RWPE1 (cell line): ENCODE measurements at regions not wholly inside any gene's neighbourhood (a gene's known extent, or its start where the extent isn't known, plus 50 kb on each side); places are given as distances from the start of the nearest gene placed in this dataset.
A peak's percentile ranks its signal among the peaks of the same experiment; 100 is the strongest.

Source experiments
- CTCF ChIA-PET: fragments of 350-600 bp; sonication (Branson Sonifier 250); formaldehyde crosslinking; extraction: SDS; loops from one replicate; lab custom pipeline; 2021; lab: Yijun Ruan, JAX
- POLR2A ChIA-PET: fragments of 400-600 bp; formaldehyde crosslinking; extraction: SDS; loops from one replicate; lab custom pipeline; 2020; ENCODE audit warnings: antibody characterized with exemption; ENCODE audit not compliant: low non-redundant PET; lab: Yijun Ruan, JAX
- DNase-seq: peaks from one replicate; pipeline ENCODE4 v3.0.0; 2012; ENCODE audit warnings: low spot score
- H3K27ac ChIP-seq: fragments of 450-650 bp; 2 replicates; pipeline ENCODE4 v1.5.1; 2017
- TF ChIP-seq, protein P1 (sequence below): fragments of 450-650 bp; conservative IDR thresholded peaks from 2 replicates; pipeline ENCODE4 v1.5.1; 2017; ENCODE audit warnings: low read depth, mild to moderate bottlenecking

DNA sequence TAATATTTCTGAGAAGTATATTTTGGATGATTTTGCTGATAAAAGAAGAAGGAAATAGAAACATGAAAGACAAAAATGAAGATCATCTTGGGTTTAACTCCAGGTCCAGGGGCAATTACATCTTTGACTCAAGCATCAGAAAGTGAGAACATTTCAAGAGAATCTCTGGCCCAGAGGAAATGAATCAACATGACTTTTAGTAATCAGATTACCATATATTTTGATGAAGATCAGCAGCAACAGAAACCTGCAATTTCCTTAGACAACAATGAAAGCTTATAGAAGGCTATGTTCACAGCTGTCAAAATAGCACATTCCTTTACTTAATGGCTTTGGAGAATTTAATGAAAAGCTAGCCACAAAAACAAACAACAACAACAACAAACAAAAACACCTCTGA, 638.1 kb downstream of the EFNA5 start:
- DNase-seq = no peak
- H3K27ac ChIP-seq = no peak overlapping the region
- ChIA-PET CTCF (interaction anchor here (0.6 kb wide), 1 partner anchor 124 kb away, joined by 3 read pairs; no protein-coding TSS in a partner anchor), POLR2A (interaction anchor here (0.6 kb wide), 1 partner anchor 189 kb away, joined by 5 read pairs; no protein-coding TSS in a partner anchor)
- TF ChIP-seq, protein P1, sequence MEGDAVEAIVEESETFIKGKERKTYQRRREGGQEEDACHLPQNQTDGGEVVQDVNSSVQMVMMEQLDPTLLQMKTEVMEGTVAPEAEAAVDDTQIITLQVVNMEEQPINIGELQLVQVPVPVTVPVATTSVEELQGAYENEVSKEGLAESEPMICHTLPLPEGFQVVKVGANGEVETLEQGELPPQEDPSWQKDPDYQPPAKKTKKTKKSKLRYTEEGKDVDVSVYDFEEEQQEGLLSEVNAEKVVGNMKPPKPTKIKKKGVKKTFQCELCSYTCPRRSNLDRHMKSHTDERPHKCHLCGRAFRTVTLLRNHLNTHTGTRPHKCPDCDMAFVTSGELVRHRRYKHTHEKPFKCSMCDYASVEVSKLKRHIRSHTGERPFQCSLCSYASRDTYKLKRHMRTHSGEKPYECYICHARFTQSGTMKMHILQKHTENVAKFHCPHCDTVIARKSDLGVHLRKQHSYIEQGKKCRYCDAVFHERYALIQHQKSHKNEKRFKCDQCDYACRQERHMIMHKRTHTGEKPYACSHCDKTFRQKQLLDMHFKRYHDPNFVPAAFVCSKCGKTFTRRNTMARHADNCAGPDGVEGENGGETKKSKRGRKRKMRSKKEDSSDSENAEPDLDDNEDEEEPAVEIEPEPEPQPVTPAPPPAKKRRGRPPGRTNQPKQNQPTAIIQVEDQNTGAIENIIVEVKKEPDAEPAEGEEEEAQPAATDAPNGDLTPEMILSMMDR = no peak

DNA sequence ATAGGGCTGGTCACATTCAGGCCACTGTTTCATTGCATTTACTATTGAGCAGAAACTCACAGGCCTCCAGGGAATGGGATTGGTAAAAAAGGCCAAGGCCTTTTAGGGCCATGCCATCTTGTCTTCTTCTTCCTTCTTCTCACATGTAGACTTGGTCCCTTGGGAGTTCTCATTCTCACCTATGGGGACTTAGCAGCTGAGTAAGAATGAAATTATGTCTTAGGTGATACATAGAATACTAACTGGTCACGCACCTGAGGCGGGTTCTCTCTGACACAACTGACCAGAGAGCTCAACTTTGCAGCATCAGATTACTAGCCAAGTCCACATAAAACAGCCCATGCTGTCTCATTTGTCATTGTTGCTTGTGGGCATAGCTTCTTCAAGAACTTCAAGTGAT, 641.8 kb downstream of the EFNA5 start:
- CTCF ChIA-PET = interaction anchor here (0.7 kb wide), 1 partner anchor 121 kb away, joined by 3 read pairs; no protein-coding TSS in a partner anchor
- no peak overlapping the region for H3K27ac ChIP-seq
- TF ChIP-seq, protein P1 = no peak
- POLR2A ChIA-PET = no interaction called here
- DNase-seq = no peak

DNA sequence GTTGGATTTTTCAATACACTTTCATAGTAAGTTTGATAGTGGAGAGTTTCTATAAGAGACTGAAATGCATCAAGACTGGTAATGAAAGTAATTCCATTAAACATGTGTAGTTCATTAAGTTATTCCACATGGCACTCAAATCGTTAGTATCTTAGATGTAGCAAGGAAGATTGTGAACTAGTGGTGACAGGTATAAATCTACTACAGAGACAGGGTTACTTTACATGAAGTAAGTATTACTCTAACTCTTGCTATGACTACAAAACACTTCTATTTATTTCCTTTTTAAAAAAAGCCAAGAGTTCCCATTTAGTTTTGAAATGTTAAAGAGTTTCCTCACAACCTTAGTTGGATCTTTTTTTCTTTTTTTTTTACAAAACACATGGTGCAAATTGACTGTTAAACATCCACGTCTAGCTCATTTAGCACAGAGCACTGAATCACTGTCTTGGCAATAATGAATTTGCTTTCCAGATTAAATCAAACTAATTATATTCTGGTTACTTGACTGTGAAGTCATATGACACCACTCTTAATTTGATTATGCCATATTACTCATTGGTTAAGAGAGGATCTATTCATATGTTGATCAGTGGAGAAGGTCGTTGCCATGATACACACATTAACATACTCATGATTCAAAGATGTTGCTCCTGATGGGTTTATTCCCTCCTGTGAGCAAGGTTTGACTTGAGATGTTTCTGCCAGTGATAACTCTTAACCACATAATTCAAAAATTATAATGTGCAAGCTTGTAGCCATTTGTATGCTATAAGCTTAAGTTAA, 644.8 kb downstream of the EFNA5 start:
- TF ChIP-seq, protein P1 = no peak
- ChIA-PET POLR2A (no interaction called here), CTCF (interaction anchor here (0.6 to 1.0 kb wide), 3 partner anchors 191 to 904 kb away, joined by 3 read pairs; no protein-coding TSS in a partner anchor)
- DNase-seq = no peak
- H3K27ac ChIP-seq = no peak overlapping the region

DNA sequence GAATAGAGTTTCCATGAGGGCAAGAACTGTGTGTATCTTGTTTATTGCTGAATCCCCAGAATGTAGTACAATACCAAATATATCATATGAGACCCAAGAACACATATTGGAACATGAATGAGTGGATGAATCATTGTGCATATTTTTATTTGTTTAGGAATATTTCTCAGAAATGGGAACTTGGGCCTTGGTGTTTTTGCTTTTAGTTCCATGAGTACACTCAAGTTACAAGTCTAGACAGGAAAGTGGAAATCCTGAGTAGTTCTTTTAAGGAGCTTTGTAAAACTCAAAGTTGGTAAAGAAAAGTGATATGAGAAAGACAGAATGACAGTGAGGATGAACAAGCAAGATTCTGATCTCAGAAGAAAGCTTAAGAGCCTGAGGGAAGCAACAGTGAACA, 647.0 kb downstream of the EFNA5 start:
- DNase-seq = peak; percentile 4
- ChIA-PET CTCF (no interaction called here), POLR2A (no interaction called here)
- TF ChIP-seq, protein P1 = no peak
- H3K27ac ChIP-seq = no peak overlapping the region

DNA sequence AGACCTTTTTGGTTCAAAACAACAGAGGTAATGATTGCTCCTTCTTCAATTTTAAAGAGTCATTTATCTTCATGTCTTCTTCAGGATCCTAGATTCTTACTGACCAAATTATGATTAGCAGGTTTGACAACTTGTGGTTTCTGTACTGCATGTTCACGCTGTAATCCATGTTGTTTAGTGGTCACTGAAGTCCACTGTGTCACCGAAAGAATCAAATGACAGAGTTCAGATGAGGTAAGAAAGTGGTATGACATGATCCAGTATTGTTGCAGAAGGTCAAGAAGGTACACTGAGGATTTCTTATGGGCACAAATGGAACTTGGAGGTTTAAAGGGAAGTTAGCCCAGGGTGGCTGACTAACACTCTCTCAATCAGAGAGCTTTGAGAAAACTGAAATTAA, 649.2 kb downstream of the EFNA5 start:
- POLR2A ChIA-PET = no interaction called here
- TF ChIP-seq, protein P1 = no peak
- CTCF ChIA-PET = no interaction called here
- no peak overlapping the region for H3K27ac ChIP-seq
- no peak for DNase-seq

DNA sequence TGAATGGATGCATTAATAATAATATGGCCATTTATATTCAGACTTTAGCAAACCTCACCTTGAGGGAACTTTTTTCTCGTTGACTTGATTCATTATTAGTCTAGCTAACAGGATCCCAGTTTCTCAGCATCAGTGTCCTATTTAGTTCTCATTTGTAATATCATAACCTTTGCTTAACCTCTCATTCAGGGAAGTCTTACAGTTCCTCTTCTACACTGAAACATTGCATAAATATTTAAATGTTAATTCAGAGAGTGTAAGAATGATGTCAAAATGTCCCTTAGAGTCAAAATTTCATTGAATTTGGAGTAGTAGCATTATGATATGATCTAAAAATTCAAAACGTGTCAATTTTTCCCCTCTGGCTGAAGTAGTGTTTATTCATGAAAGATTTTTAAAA, 650.1 kb downstream of the EFNA5 start:
- TF ChIP-seq, protein P1 = no peak
- ChIA-PET CTCF (interaction anchor here (0.6 kb wide), 1 partner anchor 267 kb away, joined by 4 read pairs; no protein-coding TSS in a partner anchor), POLR2A (no interaction called here)
- H3K27ac ChIP-seq = no peak overlapping the region
- no peak for DNase-seq
